Stimulated activated CD8-positive, alpha-beta memory T cell treated with anti-CD3 and anti-CD28 coated beads, Interleukin-2, amount 100 ng/mL, for 48 hours (primary cell): ENCODE measurements at regions not wholly inside any gene's neighbourhood (a gene's known extent, or its start where the extent isn't known, plus 50 kb on each side); places are given as distances from the start of the nearest gene placed in this dataset.

Experiments
- DNase-seq, 2 donors: peaks; one replicate each; pipeline ENCODE4 v3.0.0-alpha.2; 2020; ENCODE audit warnings: low read depth in 2 of 2

- DNase-seq, result no peak
Measured at GRCh38 chr15:66999046-66999968, 66.1 kb upstream of the SMAD3 start.

- DNase-seq, result no peak
Measured at GRCh38 chr15:67000896-67001295, 64.5 kb upstream of the SMAD3 start.

DNA sequence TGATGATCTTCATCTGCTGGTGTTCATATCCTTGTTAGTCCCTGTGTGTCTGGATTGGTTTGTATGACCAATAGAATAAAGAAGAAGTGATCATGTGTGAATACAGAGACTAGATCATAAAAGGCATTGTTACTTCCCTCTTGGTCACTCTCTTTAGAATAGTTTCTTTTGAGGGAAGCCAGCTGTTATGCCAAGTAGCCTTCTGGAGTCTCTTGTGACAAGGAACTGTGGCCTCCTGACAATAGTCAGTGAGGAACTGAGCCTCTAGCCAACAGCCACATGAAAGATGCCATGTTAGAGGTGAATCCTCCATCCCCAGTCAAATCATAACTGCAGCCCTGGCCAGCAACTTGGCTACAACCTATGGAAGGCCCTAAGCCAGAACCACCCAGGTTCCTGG is 63.0 kb upstream of the SMAD3 start:
- DNase-seq, result no peak

- DNase-seq, result no peak
Measured at GRCh38 chr15:67003586-67003985, 61.8 kb upstream of the SMAD3 start.

GRCh38 chr15:67004142-67004541 is 61.3 kb upstream of the SMAD3 start:
- DNase-seq, result no peak

GRCh38 chr15:67005294-67005996 is 60.0 kb upstream of the SMAD3 start:
- no peak for DNase-seq

- no peak for DNase-seq
Measured at GRCh38 chr15:67006083-67007065, 59.0 kb upstream of the SMAD3 start.

DNA sequence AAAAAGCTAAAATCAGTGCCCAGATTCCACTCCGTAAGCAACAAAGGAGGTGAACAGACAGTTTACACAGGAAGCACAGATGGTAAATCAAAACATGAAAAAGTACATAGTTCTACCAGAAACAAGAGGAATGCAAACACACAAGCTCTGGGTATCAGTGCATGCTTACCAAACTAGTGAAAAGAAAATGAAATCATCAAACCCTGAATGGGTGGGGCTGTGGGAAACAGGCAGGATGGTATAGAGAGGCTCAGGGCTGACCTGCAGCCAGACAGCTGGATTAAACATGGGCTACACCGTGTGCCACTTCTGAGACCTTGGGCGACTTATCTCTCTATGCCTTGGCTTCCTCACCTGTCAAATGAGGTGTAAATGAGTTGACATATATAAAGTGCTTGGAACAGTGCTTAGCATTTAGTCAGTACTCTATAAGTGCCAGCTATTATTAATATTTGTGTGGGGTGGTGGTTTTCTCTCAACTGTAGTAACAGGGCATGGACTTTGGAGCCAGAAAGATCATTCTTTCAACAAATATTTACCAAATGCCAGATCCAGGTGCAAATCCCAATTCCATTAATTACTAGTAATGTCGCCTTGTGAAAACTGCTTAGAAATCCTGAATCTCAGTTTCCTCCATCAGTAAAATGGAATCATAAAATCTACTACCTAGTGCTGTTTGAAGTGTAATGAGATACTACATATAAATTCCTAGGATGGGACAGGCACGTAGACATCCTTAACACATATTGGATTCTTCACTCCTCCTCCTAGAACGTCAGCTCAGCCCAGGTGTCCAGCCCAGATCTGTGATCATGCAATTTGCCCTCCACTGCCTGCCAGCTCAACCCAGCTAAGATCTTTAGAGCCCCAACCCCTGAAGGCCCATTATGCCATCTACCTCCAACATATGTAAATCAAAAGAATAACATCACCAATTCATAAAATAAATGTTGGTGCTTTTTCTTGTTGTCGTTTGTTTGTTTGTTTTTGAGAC is 55.5 kb upstream of the SMAD3 start:
- DNase-seq, result no peak

GRCh38 chr15:67010898-67011616 is 54.3 kb upstream of the SMAD3 start:
- DNase-seq, result no peak

GRCh38 chr15:67011617-67012005 is 53.8 kb upstream of the SMAD3 start:
- DNase-seq, result no peak

- no peak for DNase-seq
Measured at GRCh38 chr15:67013696-67014095, 51.7 kb upstream of the SMAD3 start.
